ENCODE measurements at regions not wholly inside any gene's neighbourhood (a gene's known extent, or its start where the extent isn't known, plus 50 kb on each side); places are given as distances from the start of the nearest gene placed in this dataset.

DNA sequence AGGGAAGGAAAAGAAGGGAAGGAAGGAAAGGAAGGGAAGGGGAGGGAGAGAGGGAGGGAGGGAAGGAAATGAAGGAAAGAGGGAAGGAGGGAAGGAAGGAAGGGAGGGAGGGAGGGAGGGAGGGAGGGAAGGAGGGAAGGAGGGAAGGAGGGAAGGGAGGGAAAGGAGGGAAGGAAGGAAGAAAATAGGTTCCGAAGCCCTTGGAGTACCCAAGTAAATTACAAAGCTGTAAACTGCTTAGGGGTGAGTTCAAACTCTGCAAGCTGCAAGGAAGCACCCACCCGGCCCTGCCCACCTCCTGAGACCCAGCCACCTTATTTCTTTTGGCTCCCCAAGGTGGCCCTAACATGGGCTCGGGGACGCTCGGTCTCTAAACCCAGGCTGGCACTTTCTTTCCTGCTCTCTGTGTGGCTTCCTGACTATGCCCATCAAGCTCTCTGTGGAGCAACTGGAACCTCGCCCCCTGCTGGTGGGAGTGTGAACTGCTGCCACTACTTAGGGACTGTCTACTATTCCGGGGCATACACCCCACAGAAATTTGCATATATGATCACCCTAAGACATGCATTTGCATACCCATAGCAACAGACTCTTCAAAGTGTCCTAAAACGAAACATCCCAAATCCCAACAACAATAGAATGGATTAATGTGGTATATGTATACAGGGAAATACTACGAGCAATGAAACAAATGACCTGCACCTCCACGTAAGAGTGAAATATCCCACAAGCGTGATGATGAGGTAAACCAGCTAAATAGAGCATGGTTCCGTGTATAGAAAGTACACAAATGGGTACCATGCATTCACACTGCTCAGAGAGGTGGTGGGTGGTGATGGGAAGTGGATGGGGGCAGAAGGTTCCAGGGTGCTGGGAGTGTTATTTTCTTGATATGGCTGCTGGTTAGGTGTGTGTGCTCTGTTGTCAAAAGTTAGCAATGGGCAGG lies 151.7 kb upstream of the TBL1X start:
- TF ChIP-seq, protein P1, sequence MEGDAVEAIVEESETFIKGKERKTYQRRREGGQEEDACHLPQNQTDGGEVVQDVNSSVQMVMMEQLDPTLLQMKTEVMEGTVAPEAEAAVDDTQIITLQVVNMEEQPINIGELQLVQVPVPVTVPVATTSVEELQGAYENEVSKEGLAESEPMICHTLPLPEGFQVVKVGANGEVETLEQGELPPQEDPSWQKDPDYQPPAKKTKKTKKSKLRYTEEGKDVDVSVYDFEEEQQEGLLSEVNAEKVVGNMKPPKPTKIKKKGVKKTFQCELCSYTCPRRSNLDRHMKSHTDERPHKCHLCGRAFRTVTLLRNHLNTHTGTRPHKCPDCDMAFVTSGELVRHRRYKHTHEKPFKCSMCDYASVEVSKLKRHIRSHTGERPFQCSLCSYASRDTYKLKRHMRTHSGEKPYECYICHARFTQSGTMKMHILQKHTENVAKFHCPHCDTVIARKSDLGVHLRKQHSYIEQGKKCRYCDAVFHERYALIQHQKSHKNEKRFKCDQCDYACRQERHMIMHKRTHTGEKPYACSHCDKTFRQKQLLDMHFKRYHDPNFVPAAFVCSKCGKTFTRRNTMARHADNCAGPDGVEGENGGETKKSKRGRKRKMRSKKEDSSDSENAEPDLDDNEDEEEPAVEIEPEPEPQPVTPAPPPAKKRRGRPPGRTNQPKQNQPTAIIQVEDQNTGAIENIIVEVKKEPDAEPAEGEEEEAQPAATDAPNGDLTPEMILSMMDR (IDR thresholded peaks at IDR 0.05) = peak; percentile 48 to 77 (median 60)
- no peak for TF ChIP-seq POLR2A (IDR thresholded peaks at IDR 0.05)
- TF ChIP-seq POLR2AphosphoS5 (IDR thresholded peaks at IDR 0.05) = no peak
- no peak for TF ChIP-seq EP300 (IDR thresholded peaks at IDR 0.05; ENCODE audit: low read depth)
